ENCODE measurements at regions not wholly inside any gene's neighbourhood (a gene's known extent, or its start where the extent isn't known, plus 50 kb on each side); places are given as distances from the start of the nearest gene placed in this dataset.
"Not testable (repeated sequence)": the region's sequence is repeated elsewhere in the genome, so short reads cannot be mapped to it uniquely, and the experiment has no call there.

DNA sequence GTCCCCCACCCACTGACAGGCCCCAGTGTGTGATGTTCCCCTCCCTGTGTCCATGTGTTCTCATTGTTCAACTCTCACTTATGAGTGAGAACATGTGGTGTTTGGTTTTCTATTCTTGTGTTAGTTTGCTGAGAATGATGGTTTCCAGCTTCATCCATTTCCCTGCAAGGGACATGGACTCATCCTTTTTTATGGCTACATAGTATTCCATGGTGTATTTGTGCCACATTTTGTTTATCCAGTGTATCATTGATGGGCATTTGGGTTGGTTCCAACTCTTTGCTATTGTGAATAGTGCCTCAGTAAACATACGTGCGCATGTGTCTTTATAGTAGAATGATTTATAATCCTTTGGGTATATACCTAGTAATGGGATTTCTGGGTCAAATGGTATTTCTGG, 509.9 kb downstream of the UTRN start:
- DNase-seq = not testable (repeated sequence)

DNA sequence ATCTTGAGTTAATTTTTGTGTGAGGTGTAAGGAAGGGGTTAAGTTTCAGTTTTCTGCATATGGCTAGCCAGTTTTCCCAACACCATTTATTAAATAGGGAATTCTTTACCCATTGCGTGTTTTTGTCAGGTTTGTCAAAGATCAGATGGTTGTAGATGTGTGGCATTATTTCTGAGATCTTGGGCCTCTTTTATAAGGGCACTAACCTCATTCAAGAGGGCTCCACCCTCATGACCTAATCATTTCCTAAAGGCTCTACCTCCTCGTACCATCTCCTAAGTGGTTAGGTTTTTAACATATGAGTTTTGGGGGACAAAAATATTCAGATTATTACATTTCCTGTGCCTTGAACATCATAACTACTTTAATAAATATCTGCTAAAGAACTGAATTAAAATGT, 510.9 kb downstream of the UTRN start:
- DNase-seq = no peak

DNA sequence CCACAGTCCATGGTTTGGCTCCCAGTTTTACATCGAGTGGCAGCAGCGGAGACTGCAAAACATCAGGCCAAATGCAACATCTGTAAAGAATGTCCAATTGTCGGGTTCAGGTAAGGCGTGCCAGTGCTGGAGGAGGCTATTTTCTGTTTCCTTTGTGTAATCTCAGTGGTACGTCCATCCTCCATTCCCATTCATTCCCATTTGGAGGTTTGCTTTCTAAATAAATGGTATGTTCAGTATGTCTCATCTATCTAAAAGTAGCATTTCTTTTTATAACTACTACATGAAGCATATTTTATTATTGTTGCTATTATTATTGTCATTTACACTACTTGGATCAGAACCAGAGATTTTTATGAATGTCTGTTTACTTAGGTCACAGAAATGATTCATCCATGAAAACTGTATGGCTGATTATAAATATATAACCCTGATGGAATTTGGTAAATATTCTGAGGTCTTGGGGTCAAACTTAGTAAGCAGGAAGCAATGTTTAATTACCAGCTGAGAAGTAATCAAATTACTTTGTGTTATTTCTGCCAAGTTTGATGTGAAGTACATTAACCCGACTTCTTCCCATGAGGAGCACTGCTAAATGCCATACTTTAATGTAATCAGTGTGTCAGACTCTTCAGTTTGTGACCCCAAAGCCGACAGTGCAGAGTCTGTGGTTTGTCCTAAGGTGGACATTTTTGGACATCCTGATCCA, 512.9 kb downstream of the UTRN start:
- no peak for DNase-seq

DNA sequence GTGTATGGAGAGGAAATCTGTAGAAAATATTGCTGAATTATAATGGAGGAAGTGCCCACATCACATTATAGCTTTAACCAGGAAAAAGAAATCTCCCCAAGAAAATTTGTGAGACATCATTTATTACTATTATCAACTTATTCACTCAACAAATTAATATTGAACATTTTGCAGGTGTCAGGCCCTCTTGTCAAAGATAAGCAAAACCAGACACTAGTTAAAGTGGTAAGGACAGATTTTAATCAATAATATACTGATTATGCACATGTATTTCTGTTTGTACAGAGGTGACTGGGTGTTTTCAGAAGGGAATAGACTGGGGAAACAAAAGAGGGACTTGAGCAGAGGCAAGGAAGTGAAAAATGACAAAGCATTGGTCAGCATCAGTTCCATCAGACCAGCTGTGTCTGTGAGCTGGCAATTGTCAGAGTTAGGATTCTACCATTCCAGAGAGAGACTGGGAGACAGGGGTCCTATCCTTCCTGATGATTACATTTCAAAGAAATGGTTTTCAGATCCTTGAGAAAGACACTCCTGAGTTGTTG, 519.2 kb downstream of the UTRN start:
- DNase-seq = no peak

DNA sequence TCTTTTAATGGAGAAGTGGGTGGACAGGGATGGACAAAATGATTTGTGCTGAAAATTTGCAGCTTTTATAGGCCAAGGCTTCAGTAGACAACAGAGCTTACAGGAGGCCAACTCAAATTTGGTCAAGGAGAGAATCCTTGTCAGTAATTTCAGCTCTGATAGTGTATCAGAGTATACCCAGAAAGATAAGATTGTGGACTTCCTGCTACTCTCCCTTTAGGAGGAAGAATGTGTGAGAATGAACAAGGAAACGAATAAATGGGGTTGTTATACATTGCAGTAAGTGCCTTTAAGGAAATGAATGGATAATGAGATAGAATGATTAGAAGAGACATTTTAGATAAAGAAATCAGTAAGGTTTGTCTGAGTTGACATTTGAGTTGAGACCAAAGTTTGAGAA, 519.9 kb downstream of the UTRN start:
- no peak for DNase-seq

DNA sequence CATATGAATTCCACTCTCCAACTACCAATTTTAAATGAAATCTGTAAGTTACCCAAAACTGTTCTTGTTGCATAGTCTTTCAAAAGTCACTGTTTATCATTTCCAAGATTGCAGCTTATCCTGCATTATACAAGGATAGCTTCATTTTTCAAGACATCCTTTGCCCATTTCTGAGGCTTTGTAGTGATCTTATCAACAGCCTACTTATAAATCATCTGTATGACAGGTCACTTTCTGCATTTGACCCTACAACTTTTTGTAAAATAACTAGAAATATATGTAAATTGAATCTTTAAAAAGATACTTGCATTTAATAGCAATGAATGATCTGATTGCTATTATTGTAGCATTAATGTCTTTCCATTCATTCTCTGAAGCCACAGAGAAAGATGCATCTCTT, 521.1 kb downstream of the UTRN start:
- DNase-seq = no peak

DNA sequence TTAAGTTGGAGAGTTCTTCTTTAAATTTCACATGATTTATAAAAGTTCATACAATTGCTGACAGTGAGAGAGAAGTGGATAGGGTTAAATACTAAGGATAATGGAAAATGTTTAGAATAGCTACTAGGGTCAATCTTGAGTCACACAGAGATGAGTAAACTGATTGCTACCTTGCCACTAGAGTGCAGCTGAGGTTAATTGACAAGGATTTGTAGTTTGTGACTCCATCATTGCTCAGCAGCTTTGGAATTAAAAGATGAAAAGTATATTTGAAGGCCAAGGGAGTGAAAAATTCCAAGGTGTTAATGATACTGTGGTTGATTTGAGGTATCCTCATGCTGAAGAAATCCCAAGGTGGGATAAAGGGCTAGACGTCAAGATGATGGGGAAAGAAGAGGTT, 524.0 kb downstream of the UTRN start:
- no peak for DNase-seq

DNA sequence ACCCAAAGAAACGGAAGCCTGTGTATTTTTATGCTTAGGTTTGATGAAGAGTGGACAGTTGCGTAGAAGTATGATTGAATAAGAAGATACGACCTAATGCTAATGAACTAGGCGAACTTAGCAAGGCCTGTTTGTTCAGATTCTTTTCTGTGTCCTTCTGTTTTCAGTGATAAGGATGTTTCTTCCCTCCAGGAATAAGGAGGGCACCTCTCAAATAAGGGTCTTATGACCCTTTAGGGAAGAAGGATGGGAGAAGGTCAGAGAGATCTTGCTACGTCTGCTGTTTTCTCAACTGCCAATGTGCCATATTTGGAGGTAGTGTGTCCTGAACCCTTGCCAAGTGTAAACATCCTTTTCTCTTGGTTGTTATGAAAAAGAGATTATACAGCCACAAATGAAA, 524.8 kb downstream of the UTRN start:
- no peak for DNase-seq

DNA sequence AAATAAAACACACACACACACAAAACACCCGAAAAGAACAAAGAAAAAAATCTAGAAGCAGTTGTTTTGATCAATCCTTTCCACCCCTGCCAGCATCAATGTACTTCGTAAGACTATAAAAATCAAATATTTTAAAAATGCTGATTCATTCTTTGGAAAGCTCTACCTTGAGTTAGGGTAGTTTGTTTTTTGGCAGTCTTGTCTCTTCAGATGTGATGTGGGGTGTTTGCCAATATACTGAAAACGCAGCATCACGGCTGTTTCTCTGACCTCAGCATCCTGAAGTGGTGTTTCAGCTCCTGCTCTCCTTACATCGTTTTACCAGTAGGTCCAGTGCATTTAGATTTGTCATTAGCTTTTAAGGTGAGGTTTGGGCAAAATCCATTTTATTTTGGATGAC, 526.0 kb downstream of the UTRN start:
- no peak for DNase-seq

DNA sequence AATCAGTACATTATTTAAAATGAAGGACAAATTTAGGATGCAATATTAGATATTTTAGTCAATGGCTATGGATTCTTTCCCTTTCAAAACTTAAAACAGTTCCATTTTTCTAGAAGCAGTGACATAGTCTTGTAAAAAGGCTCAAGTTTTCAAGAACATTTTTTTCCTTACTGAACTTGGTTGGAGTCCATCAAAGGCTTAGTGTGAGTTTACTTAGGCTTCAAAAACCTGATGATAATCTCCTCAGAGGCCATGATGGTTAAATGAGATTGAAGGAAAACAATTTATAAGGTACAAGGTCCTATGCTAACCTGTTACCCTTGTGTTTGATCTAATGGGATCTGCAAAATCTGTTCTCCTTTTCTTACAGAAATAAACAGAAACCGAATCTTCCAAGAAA, 531.8 kb downstream of the UTRN start:
- DNase-seq = no peak

DNA sequence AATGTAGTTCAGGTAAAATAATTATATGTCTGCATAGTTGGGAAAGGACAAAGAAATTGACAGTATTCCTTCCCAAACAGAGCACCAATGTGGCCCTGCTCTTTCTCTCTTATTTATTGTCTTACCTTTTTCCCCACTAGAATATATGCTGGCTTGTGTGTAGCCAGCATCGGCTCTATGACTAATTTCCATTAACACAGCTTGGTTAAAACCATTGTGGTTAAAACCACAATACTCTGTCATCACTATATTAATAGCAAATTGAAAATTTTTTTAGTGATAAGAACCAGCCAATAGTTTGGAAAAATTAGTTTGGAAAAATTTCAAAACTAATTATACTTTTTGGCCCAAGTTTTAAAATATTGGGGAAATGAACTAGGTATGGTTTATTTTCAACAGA, 535.1 kb downstream of the UTRN start:
- DNase-seq = no peak

DNA sequence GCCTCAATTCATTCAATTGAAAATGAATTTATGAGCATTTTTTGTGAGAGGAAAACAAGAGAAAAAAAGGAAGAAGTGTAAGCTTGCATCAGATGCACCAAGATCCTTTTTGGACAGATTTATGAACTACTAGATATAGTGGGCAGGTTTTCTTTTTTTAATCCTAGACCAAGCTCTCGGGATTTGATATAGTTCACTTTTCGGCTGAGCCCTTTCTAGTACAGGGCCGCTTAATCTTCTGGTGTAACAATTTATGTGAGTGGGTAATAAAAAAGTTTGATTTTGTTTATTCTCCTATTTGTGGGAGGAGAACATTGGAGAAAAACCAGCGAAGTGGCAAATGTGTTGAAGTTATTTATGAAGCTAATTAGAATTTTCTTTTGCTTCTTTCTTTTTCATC, 538.0 kb downstream of the UTRN start:
- no peak for DNase-seq

DNA sequence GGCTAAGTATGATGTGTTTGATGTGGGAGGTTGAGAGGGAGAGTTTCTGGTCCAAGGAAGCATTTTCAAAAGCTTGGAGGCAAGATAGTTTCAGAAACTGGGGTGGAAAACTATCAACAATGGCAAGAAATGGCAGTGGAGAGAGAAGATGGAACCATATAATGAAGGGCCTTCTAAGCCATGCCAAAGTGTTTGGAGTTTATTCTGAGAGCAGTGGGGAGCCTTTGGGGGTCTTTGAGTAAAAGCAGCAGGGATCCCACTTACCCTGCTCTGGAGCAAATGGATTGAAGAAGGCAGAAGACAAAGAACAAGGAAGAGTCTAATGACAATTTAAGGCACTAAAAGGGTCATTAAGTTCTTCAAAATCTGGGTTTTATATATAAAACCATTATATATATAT, 538.9 kb downstream of the UTRN start:
- no peak for DNase-seq

DNA sequence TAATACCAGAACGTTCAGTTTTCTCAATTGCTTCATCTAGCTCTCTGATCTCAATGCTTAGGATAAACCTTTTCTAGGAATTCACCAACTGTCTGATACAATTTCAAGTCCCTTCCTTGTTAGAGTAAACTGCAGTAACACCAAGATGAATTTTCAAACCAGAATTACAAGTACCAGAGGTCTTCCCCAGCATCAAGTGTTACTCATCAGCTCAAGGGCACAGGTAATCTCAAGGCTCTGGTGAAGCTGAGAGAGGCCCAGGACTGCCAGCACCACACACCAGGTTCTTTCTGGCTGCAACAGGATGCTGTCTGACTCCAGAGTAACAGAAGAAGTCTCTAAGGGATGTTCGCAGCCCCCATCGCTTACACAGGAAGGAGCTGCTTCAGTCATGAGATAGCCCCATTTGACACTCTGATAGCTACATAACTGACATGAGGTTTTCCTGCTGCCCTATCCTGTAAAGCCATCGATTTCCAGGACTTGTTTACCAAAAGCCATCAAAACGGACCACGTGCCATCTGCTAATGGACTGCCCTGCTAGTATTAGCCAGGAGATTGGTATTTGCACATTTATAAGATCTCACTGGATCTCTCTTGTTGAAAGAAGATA, 549.4 kb downstream of the UTRN start:
- DNase-seq = no peak

DNA sequence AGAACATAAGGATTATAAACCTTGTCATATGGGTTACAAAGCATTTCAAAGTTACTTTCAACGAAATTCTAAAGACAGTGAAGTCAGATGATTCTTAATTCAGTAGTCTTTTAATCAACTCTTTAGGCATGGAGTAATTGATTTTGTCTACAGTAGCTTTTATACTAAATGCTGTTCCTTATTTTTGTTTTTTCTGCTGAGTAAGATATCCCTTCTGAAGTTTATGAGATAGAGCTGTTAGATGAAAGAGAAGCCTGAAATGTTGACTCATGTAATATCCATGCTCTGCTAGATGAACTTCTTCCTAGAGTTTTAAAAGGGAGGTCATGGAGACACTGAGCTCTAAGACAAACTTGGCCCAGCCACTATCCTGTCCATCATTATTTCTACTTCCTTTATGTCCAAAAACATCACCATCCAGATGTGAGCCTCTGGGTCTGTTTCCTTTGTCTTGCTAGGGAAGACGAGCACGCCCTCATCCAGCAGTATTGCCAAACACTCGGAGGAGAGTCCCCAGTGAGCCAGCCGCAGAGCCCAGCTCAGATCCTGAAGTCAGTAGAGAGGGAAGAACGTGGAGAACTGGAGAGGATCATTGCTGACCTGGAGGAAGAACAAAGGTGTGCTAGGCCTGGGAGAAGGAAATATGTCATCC, 550.3 kb downstream of the UTRN start:
- DNase-seq = no peak

DNA sequence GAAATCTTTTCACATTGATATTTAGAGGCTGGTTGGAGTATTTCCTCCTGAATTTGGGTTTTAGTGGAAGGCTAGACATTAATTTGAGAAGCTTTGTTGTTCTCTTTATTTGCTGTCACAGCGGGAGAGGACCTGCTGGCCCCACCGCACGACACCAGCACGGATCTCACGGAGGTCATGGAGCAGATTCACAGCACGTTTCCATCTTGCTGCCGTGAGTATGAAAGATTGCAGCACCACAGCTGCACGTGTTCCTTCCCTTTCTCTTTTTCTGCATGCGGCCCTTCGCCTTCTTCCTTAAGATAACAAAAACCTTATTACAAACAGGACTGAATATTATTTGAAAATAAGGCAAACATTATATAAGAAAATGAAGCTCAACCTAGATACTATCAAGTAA, 555.5 kb downstream of the UTRN start:
- DNase-seq = no peak

DNA sequence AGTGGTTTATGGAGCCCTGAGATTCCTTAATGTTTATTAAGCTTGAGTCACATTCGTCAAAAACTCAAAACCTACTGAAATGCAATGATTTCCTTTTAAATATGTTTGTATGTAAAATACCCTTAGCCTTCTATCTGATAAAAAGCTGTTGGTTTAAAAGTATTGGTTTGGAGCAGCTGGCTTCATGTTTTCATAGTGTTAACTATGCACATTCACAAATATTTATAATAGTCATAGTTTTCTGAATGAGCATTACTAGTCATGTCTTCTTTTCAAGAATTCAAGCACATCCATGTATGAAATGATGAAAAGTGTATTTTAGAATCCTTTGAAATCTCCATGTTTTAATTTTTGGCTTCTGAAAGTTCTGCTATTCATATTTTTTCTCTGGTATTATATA, 558.6 kb downstream of the UTRN start:
- DNase-seq = no peak

DNA sequence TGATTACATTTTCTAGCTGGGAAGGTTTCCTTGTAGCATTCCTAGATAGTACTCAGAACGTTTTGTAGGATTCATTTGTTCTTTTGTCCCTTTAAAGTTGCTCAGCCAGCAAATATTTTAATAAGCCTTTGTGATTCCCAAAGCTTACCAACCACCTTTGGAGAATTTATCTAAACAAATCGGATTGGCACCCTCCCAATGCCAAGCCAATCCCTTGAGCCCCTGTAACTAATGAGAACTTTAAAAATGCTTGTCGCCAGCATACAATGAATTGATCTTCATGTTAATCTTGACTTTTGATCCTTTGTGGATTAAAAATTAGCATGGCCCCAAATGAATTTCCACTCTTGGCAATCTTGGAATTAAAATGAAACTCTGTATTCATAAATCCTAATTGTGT, 559.5 kb downstream of the UTRN start:
- DNase-seq = no peak

DNA sequence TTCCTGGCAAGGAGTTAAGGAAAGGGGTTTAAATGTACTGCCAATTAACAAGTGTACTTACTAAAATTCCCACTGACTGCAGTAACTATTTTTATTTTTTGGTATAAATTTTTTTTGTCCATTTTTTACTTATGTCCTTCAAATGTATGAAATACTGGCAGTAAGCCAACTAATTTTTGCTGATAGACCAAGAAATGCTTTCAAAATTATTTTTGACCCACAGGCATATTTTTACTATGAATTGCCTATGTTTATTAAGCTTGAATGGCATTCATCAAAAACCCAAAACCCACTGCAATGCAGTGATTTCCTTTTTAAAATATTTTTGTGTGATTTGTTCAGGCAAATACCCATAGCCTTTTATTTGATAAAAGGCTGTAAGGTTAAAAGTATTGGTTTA, 560.1 kb downstream of the UTRN start:
- DNase-seq = no peak

DNA sequence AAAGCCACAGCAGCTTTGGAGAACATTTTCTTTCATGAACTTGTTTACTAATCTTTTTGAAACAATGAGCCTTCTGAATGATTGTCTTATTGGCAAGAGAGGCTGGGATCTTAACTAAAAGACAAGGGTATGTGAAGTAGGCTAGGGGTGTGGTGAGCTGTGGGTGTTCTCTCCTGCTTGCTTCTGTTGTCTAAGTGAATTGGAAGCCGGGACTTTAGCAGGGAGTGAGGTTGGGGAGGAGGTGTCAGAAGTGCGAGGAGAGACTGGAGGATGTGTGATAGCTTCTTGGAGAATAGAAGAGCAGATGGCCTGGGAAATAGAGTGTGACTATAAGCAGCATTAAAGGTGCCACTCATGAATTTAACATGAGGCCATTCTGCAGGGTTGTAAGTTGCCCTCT, 562.8 kb downstream of the UTRN start:
- DNase-seq = no peak

DNA sequence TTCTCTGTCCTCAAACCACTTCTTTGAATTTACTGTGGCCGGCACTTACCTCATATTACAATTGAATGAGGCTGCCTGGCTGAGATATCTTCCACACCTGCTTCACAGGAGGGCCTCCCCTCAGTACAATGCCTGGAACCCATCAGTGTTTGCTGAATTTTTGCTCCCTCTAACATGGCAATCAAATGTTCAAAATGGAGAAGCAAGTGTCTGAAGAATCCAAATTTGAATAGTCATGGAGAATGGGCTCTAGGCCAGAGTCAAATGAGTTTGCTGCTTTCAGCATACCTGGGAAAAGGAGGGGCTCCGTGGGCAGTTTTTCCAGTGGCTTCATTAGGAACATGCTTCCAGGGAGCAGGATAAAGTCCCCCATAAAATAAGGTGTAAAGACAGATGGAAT, 564.8 kb downstream of the UTRN start:
- no peak for DNase-seq

DNA sequence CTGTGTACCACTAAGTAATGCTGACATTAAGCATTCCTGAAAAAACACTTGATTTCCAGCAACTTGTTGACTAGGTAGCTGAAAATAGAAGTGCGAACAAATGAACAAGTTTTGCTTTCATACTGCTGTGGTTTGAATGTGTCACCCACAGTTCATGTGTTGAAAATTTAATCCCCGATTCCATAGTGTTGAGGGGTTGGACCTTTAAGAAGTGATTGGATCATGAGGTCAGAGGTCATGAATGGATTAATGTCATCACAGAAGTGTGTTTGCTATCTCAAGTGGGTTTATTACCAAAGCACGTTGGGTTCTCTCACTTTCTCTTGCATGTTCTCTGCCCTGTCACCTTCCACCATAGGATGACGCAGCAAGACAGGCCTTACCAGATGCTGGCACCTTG, 568.5 kb downstream of the UTRN start:
- DNase-seq = no peak

DNA sequence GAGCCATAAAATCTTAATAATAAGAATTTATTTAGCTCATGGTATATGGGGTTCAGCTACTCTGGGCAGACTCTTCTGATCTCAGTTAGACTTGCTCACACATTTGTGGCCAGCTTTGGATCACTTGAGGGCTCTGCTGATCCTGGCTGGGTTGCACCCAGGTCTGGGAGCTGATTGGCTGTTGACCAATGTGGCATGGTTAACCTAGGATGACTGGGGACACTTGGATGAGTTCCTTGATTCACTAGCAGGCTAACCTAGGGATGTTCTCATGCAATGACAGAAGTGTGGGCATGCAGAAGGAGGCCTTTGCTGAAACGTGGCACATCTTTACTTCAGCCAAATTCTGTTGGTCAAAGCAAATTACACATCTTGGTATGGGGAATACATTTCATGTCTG, 569.5 kb downstream of the UTRN start:
- no peak for DNase-seq

DNA sequence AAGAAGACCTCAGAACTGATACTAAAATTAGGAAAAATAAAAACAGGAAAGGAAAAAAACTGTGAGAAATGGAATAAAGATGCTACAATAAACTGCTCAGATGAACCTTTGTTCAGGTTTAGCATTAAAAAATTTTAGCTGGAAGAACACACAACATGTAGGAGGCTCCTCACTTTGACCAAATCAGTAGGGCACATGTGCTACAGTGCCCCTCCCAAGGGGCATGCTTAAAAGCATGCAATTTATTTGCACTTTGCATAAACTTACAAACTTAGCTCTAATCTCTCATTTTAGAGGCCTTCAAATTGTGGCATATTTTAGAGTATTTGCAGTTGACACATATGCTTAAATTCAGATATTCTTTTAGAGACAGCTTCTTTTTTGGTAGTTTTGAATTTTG, 570.2 kb downstream of the UTRN start:
- no peak for DNase-seq

Measured in activated T-cell treated with anti-CD3 and anti-CD28 coated beads, Interleukin-2, amount 50 U/mL, for 1 hour (primary cell).